H9 (cell line): ENCODE measurements at regions not wholly inside any gene's neighbourhood (a gene's known extent, or its start where the extent isn't known, plus 50 kb on each side); places are given as distances from the start of the nearest gene placed in this dataset.

Experiments used
- DNase-seq: peaks from one replicate; pipeline ENCODE4 v3.0.0-alpha.2; 2017
- H2AFZ ChIP-seq: one replicate; pipeline ENCODE4 v1.6.1; 2013; ENCODE audit warnings: mild to moderate bottlenecking, low read length, control low read depth, moderate library complexity
- H2AK5ac ChIP-seq: 2 replicates; pipeline ENCODE4 v1.6.1; 2013; ENCODE audit warnings: low read length, control low read depth, mixed read lengths; ENCODE audit not compliant: insufficient read length
- H2BK120ac ChIP-seq: one replicate; pipeline ENCODE4 v1.6.1; 2013; ENCODE audit warnings: low read depth, mild to moderate bottlenecking, low read length, control low read depth, inconsistent platforms; ENCODE audit not compliant: poor library complexity, severe bottlenecking
- H2BK12ac ChIP-seq: 2 replicates; pipeline ENCODE4 v1.6.1; 2013; ENCODE audit warnings: low read length, control low read depth, mixed read lengths, low read depth; ENCODE audit not compliant: insufficient read length
- H2BK15ac ChIP-seq: 2 replicates; pipeline ENCODE4 v1.6.1; 2013; ENCODE audit warnings: low read depth, low read length, control low read depth
- H2BK20ac ChIP-seq: one replicate; pipeline ENCODE4 v1.6.1; 2013; ENCODE audit warnings: low read depth, mild to moderate bottlenecking, low read length, control low read depth, inconsistent platforms; ENCODE audit not compliant: poor library complexity, severe bottlenecking
- H2BK5ac ChIP-seq: 2 replicates; pipeline ENCODE4 v1.6.1; 2013; ENCODE audit warnings: low read length, control low read depth, mixed read lengths; ENCODE audit not compliant: insufficient read length
- H3K14ac ChIP-seq: 2 replicates; pipeline ENCODE4 v1.6.1; 2013; ENCODE audit warnings: low read length, control low read depth; ENCODE audit not compliant: insufficient read depth
- H3K18ac ChIP-seq: 2 replicates; pipeline ENCODE4 v1.6.1; 2013; ENCODE audit warnings: low read depth, mild to moderate bottlenecking, mixed read lengths, low read length, control low read depth; ENCODE audit not compliant: insufficient read length
- H3K23ac ChIP-seq: 2 replicates; pipeline ENCODE4 v1.6.1; 2013; ENCODE audit warnings: low read length, control low read depth, mixed read lengths, low read depth; ENCODE audit not compliant: insufficient read length
- H3K23me2 ChIP-seq: 2 replicates; pipeline ENCODE4 v1.6.1; 2013; ENCODE audit warnings: low read depth, mild to moderate bottlenecking, mixed read lengths, low read length, control low read depth; ENCODE audit not compliant: insufficient read length, poor library complexity, severe bottlenecking
- H3K27ac ChIP-seq: 2 replicates; pipeline ENCODE4 v1.5.1; 2013; ENCODE audit warnings: low read length, control low read depth, mixed read lengths, low read depth; ENCODE audit not compliant: insufficient read length
- H3K27me3 ChIP-seq: 2 replicates; pipeline ENCODE4 v1.6.1; 2013; ENCODE audit warnings: low read length, control low read depth, inconsistent platforms; ENCODE audit not compliant: insufficient read depth
- H3K4ac ChIP-seq: 2 replicates; pipeline ENCODE4 v1.6.1; 2013; ENCODE audit warnings: low read depth, mild to moderate bottlenecking, control low read depth, inconsistent platforms, low read length, moderate library complexity
- H3K4me1 ChIP-seq: 2 replicates; pipeline ENCODE4 v1.6.1; 2013; ENCODE audit warnings: low read length, control low read depth, inconsistent platforms; ENCODE audit not compliant: insufficient read depth
- H3K4me2 ChIP-seq: 2 replicates; pipeline ENCODE4 v1.6.1; 2013; ENCODE audit warnings: low read length, control low read depth, mixed read lengths; ENCODE audit not compliant: insufficient read length, insufficient read depth
- H3K56ac ChIP-seq: 2 replicates; pipeline ENCODE4 v1.6.1; 2013; ENCODE audit warnings: low read depth, mild to moderate bottlenecking, mixed read lengths, low read length, control low read depth; ENCODE audit not compliant: insufficient read length
- H3K79me1 ChIP-seq: 2 replicates; pipeline ENCODE4 v1.6.1; 2013; ENCODE audit warnings: low read depth, mild to moderate bottlenecking, moderate library complexity, low read length, control low read depth, inconsistent platforms; ENCODE audit not compliant: insufficient read depth, poor library complexity, severe bottlenecking
- H3K79me2 ChIP-seq: 2 replicates; pipeline ENCODE4 v1.6.1; 2013; ENCODE audit warnings: low read length, control low read depth, inconsistent platforms; ENCODE audit not compliant: insufficient read depth
- H3K9ac ChIP-seq: 2 replicates; pipeline ENCODE4 v1.6.1; 2013; ENCODE audit warnings: low read length, control low read depth, mixed read lengths; ENCODE audit not compliant: insufficient read length; ENCODE audit errors: extremely low read depth
- H3K9me3 ChIP-seq: one replicate; pipeline ENCODE4 v1.6.1; 2013; ENCODE audit warnings: low read depth, low read length, inconsistent platforms; ENCODE audit not compliant: control insufficient read depth
- H3T11ph ChIP-seq: one replicate; pipeline ENCODE4 v1.6.1; 2013; ENCODE audit warnings: mild to moderate bottlenecking, low read length, control low read depth, inconsistent platforms
- H4K20me1 ChIP-seq: one replicate; pipeline ENCODE4 v1.6.1; 2013; ENCODE audit not compliant: control insufficient read depth, insufficient read length, insufficient read depth
- H4K5ac ChIP-seq: 2 replicates; pipeline ENCODE4 v1.6.1; 2013; ENCODE audit warnings: low read depth, mild to moderate bottlenecking, mixed read lengths, low read length, control low read depth; ENCODE audit not compliant: insufficient read length
- H4K8ac ChIP-seq: replicated peaks from 2 replicates; pipeline ENCODE4 v1.6.1; 2013; ENCODE audit warnings: low read length, control low read depth, mixed read lengths, low read depth; ENCODE audit not compliant: insufficient read length
- H4K91ac ChIP-seq: 2 replicates; pipeline ENCODE4 v1.6.1; 2013; ENCODE audit warnings: low read depth, mild to moderate bottlenecking, moderate library complexity, mixed read lengths, low read length, control low read depth; ENCODE audit not compliant: insufficient read length
- H3K27ac Mint-ChIP-seq, 3 experiments: 2 replicates in 2 of 3; 3 replicates in 1 of 3; pipeline ENCODE4 v1.8.0; 2020 to 2021; ENCODE audit warnings: mixed read lengths in 3 of 3, mild to moderate bottlenecking in 1 of 3, moderate library complexity in 1 of 3
- H3K27me3 Mint-ChIP-seq: 2 replicates; pipeline ENCODE4 v1.8.0; 2021; ENCODE audit warnings: low read depth, mild to moderate bottlenecking, moderate library complexity, mixed read lengths
- H3K36me3 Mint-ChIP-seq, 3 experiments: 2 replicates in 2 of 3; 3 replicates in 1 of 3; pipeline ENCODE4 v1.8.0; 2020 to 2021; ENCODE audit warnings: low read depth in 3 of 3, mixed read lengths in 3 of 3; ENCODE audit not compliant: insufficient read depth in 1 of 3
- H3K4me1 Mint-ChIP-seq, 2 experiments: 2 replicates each; pipeline ENCODE4 v1.8.0; 2020; ENCODE audit warnings: mixed read lengths in 2 of 2
- H3K4me3 Mint-ChIP-seq, 2 experiments: 2 replicates in 1 of 2; 3 replicates in 1 of 2; pipeline ENCODE4 v1.8.0; 2020 to 2021; ENCODE audit warnings: mild to moderate bottlenecking in 2 of 2, mixed read lengths in 2 of 2, moderate library complexity in 1 of 2
- H3K9me3 Mint-ChIP-seq, 2 experiments: 2 replicates in 1 of 2; 3 replicates in 1 of 2; pipeline ENCODE4 v1.8.0; 2020; ENCODE audit warnings: mild to moderate bottlenecking in 2 of 2, mixed read lengths in 2 of 2, moderate library complexity in 1 of 2
- CTCF ChIP-seq: fragments of 200-600 bp; sonication (generic); conservative IDR thresholded peaks from 3 replicates; pipeline ENCODE4 v1.8.0; 2021; ENCODE audit warnings: antibody characterized with exemption, mild to moderate bottlenecking
- whole genome bisulfite sequencing: extraction: QIAGEN DNeasy Blood & Tissue Kit; methylation state at CpG from one replicate; pipeline ENCODE4 v1.1.7; 2013; ENCODE audit warnings: missing lambda C conversion rate, low lambda C conversion rate, mixed read lengths; ENCODE audit not compliant: insufficient read length; ENCODE audit errors: extremely low coverage; 5-methylcytosine and 5-hydroxymethylcytosine counted together

- Histone ChIP-seq H4K5ac (no peak overlapping the region), H4K91ac (no peak overlapping the region), H4K20me1 (no peaks in the 10 kb centered on the region), H3K56ac (no peak overlapping the region), H3K9me3 (no peaks in the 10 kb centered on the region), H2BK15ac (no peak overlapping the region), H3K18ac (no peak overlapping the region), H3K4me1 (no peaks in the 10 kb centered on the region), H2AFZ (no peak overlapping the region), H3K4me2 (no peak overlapping the region), H3K27me3 (no peaks in the 10 kb centered on the region), H4K8ac (no peak overlapping the region), H3K9ac (no peak overlapping the region), H2AK5ac (no peak overlapping the region), H2BK12ac (no peak overlapping the region), H2BK120ac (no peak overlapping the region), H3K27ac (no peak overlapping the region), H3K23ac (no peak overlapping the region), H3K23me2 (no peaks in the 10 kb centered on the region), H3T11ph (no peak overlapping the region), H3K14ac (no peak overlapping the region), H3K4ac (no peak overlapping the region), H3K79me2 (no peaks in the 10 kb centered on the region), H2BK5ac (no peak overlapping the region), H3K79me1 (no peaks in the 10 kb centered on the region), H2BK20ac (no peak overlapping the region)
- no CpG with 5 or more reads among the region's 2 CpGs for WGBS
- TF ChIP-seq CTCF, result no peak
- no peak for DNase-seq
- Mint-ChIP-seq H3K27ac (no peak overlapping the region), H3K4me3 (no peak overlapping the region), H3K36me3 (peaks cover 0 to 5% (median 2%) of the 10 kb centered on the region in 3 experiments; a peak in 3 of 7 replicates), H3K9me3 (peaks cover 10 to 20% of the 10 kb centered on the region in 2 experiments), H3K27me3 (peaks cover 9% of the 10 kb centered on the region; the same call in 1 of the 2 replicates), H3K4me1 (peaks cover 6 to 7% of the 10 kb centered on the region in 2 experiments; a peak in 3 of 4 replicates)
These were observed 238.4 kb downstream of the NDUFA10 start for GRCh38 chr2:239786791-239787190.
